Mononuclear cell (primary cell): ENCODE measurements at regions not wholly inside any gene's neighbourhood (a gene's known extent, or its start where the extent isn't known, plus 50 kb on each side); places are given as distances from the start of the nearest gene placed in this dataset.

Source experiments
- H3K27me3 ChIP-seq: 2 replicates; pipeline ENCODE4 v1.6.0; 2011; ENCODE audit warnings: low read length, control low read depth; ENCODE audit not compliant: insufficient read depth
- H3K4me1 ChIP-seq: 2 replicates; pipeline ENCODE4 v1.5.1; 2011; ENCODE audit warnings: mild to moderate bottlenecking, low read length, control low read depth; ENCODE audit not compliant: insufficient read depth
- H3K4me3 ChIP-seq: 2 replicates; pipeline ENCODE4 v1.5.1; 2011; ENCODE audit warnings: mild to moderate bottlenecking, low read length, moderate library complexity
- H3K9me3 ChIP-seq: 2 replicates; pipeline ENCODE4 v1.5.1; 2011; ENCODE audit warnings: low read depth, mild to moderate bottlenecking, control low read depth, low read length

- Histone ChIP-seq H3K4me1 (no peaks in the 10 kb centered on the region), H3K4me3 (no peak overlapping the region), H3K9me3 (no peaks in the 10 kb centered on the region), H3K27me3 (no peaks in the 10 kb centered on the region)
Observed at GRCh38 chr11:123246749-123247495, 51.9 kb upstream of the CLMP start.

- Histone ChIP-seq H3K4me1 (no peaks in the 10 kb centered on the region), H3K27me3 (no peaks in the 10 kb centered on the region), H3K9me3 (no peaks in the 10 kb centered on the region), H3K4me3 (no peak overlapping the region)
Observed at GRCh38 chr11:123245567-123245966, 50.5 kb upstream of the CLMP start.
